ENCODE measurements at regions not wholly inside any gene's neighbourhood (a gene's known extent, or its start where the extent isn't known, plus 50 kb on each side); places are given as distances from the start of the nearest gene placed in this dataset.

- no peak for DNase-seq (ENCODE audit: low spot score)
- Histone ChIP-seq H3K9me3 (no peaks in the 10 kb centered on the region), H3K27me3 (no peaks in the 10 kb centered on the region), H3K4me1 (peaks cover 0 to 19% of the 10 kb centered on the region in 2 donors), H3K27ac (no peak overlapping the region), H3K36me3 (no peaks in the 10 kb centered on the region), H3K4me3 (no peak overlapping the region)
- TF ChIP-seq, protein P1, sequence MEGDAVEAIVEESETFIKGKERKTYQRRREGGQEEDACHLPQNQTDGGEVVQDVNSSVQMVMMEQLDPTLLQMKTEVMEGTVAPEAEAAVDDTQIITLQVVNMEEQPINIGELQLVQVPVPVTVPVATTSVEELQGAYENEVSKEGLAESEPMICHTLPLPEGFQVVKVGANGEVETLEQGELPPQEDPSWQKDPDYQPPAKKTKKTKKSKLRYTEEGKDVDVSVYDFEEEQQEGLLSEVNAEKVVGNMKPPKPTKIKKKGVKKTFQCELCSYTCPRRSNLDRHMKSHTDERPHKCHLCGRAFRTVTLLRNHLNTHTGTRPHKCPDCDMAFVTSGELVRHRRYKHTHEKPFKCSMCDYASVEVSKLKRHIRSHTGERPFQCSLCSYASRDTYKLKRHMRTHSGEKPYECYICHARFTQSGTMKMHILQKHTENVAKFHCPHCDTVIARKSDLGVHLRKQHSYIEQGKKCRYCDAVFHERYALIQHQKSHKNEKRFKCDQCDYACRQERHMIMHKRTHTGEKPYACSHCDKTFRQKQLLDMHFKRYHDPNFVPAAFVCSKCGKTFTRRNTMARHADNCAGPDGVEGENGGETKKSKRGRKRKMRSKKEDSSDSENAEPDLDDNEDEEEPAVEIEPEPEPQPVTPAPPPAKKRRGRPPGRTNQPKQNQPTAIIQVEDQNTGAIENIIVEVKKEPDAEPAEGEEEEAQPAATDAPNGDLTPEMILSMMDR (IDR thresholded peaks at IDR 0.05), result no peak
These were observed 125.0 kb upstream of the SMAD3 start for GRCh38 chr15:66940368-66940767.

DNA sequence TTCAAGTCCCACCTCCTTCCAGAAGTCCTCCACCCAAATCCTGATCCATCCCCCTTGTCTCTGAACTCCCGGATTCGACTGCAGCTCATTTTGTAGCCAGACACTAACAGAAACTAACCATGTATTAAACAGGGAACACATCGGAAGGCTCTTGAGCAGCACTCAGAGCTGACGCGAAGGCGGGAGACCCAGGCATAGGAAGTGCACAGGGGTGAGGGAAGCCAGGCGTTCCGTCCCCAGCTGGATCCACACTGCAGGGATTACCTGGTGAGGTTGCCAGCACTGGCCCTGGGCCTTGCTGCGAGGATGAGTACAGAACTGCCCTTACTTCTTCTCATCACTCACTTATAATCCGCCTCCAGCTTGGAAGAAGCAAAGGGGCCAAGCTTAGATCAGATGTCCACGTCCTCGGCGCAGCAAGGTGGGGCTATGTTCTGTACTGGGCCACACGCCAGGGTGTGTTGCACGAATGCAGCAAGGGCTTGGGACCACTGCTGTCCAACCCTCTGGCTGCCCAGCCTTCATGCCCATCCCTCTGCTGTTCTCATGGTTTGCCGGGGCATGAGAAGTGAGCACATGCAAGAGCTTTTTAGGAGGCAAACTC is 124.2 kb upstream of the SMAD3 start:
- no peaks in the 10 kb centered on the region for H3K36me3 ChIP-seq
- no peak overlapping the region for H3K27ac ChIP-seq
- no peaks in the 10 kb centered on the region for H3K27me3 ChIP-seq
- H3K4me3 ChIP-seq, result no peak overlapping the region
- H3K4me1 ChIP-seq, result peaks cover 0 to 13% of the 10 kb centered on the region in 2 donors
- TF ChIP-seq, protein P1 (IDR thresholded peaks at IDR 0.05), result no peak
- no peak for DNase-seq (ENCODE audit: low spot score)
- H3K9me3 ChIP-seq, result no peaks in the 10 kb centered on the region

DNA sequence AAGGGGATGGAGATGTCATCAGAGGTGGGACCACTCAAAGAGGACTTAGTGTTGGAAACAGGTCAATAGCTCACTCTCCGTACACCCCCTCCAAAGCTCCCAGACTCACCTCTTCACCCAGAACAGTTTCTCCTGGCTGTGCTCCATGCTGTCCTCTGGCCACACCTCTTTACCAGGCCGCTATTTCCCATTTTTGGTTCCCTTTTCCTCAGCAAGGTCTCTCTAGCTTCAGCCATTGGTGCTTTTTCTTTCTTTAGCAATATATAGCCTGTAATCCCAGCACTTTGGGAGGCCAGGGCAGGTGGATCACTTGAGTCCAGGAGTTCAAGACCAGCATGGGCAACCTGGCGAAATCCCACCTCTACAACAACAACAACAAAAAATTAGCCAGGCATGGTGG is 123.6 kb upstream of the SMAD3 start:
- DNase-seq (ENCODE audit: low spot score), result no peak
- H3K36me3 ChIP-seq, result no peaks in the 10 kb centered on the region
- TF ChIP-seq, protein P1 (IDR thresholded peaks at IDR 0.05), result no peak
- H3K4me1 ChIP-seq, result peaks cover 0 to 10% of the 10 kb centered on the region in 2 donors
- H3K27me3 ChIP-seq, result no peaks in the 10 kb centered on the region
- no peaks in the 10 kb centered on the region for H3K9me3 ChIP-seq
- H3K27ac ChIP-seq, result no peak overlapping the region
- H3K4me3 ChIP-seq, result no peak overlapping the region

DNA sequence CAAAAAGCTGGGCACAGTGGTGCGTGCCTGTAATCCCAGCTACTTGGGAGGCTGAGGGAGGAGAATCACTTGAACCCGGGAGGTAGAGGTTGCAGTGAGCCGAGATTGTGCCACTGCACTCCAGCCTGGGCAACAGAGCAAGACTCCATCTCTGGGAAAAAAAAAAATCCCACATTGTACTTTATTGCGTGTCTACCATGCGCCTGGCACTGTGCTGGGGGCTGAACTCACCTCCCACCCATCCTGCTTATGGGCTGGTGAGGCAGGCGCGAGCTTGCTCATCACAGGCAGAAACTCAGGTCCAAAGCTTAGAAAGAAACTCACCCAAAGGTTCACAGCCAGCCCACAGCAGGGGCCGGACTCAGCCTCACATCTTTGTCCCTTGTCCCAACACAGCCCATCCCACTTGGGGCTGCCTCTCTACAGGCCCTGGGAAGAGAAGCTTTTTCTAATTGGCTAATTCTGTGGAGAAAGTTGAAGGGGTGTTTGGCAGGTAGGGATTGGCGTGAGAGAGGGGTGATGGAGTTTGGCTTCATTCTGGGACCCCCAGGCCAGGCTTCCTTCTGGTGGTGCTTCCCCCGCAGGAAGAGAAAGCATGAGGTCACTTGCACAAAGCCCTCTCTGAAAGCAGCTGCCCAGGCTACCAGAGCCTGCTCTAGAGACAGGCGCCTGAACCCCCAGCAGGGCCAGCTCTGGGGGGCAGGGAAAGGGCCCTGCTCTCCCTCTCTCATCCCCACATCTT is 122.6 kb upstream of the SMAD3 start:
- Histone ChIP-seq H3K27me3 (no peaks in the 10 kb centered on the region), H3K4me1 (peaks cover 0 to 8% of the 10 kb centered on the region in 2 donors)

GRCh38 chr15:66943456-66944095 is 121.8 kb upstream of the SMAD3 start:
- no peaks in the 10 kb centered on the region for H3K9me3 ChIP-seq
- H3K27ac ChIP-seq, result no peak overlapping the region
- H3K36me3 ChIP-seq, result no peaks in the 10 kb centered on the region
- no peak overlapping the region for H3K4me3 ChIP-seq
- peaks cover 0 to 8% of the 10 kb centered on the region in 2 donors for H3K4me1 ChIP-seq
- no peaks in the 10 kb centered on the region for H3K27me3 ChIP-seq
- no peak for DNase-seq (ENCODE audit: low spot score)
- TF ChIP-seq, protein P1 (IDR thresholded peaks at IDR 0.05), result no peak

More for the DNA sequence above, 122.6 kb upstream of the SMAD3 start:
- H3K4me3 ChIP-seq, result no peak overlapping the region
- TF ChIP-seq, protein P1 (IDR thresholded peaks at IDR 0.05), result no peak
- H3K27ac ChIP-seq, result no peak overlapping the region
- no peaks in the 10 kb centered on the region for H3K36me3 ChIP-seq
- H3K9me3 ChIP-seq, result no peaks in the 10 kb centered on the region
- no peak for DNase-seq (ENCODE audit: low spot score)
